ENCODE measurements at regions not wholly inside any gene's neighbourhood (a gene's known extent, or its start where the extent isn't known, plus 50 kb on each side); places are given as distances from the start of the nearest gene placed in this dataset.

DNA sequence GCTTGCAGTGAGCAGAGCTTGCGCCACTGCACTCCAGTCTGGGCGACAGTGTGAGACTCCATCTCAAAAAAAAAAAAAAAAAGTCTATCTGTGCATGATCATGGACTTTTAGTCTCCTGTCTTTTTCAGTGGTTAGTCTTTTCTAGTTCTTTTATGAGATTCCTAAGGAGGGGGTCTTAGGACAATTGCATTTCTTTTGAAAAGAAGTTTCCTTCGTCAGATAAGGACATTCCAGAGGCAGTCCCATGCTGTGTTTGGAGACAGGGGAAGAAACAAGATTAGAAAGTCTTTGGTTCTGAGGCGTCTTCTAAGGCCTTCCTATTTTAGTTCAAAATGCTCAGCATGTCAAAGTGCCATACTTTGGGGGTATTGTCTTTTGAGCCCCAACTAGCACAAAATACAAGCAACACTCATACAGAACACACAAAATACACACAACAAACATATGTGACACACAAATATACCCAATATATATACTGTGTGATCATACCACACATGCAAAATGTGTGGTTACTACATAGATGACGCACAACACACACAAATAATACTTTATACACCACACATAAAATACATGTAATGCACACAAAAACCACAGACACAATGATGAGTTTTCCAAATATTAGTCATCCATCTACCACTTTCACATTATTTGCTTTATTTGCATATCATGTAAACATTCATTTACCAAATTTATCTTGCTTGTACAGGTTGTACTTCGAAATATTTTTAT, 394.5 kb downstream of the SPATA31D1 start:
- TF ChIP-seq POLR2AphosphoS5 (IDR thresholded peaks at IDR 0.05), result no peak
- TF ChIP-seq CTCF (IDR thresholded peaks at IDR 0.05), result no peak

Data from breast epithelium (tissue), 3 donors.